ENCODE measurements at regions not wholly inside any gene's neighbourhood (a gene's known extent, or its start where the extent isn't known, plus 50 kb on each side); places are given as distances from the start of the nearest gene placed in this dataset.

- TF ChIP-seq ZBTB33 (IDR thresholded peaks at IDR 0.05; ENCODE audit: extremely low read depth, insufficient replicate concordance, low read length) (no peak), CBX3 (IDR thresholded peaks at IDR 0.05; ENCODE audit: low read depth) (no peak), CTCF (IDR thresholded peaks at IDR 0.05 in 2 of 3, conservative IDR thresholded peaks at IDR 0.05 in 1 of 3; ENCODE audit: borderline replicate concordance in 1 of 3, insufficient read depth in 1 of 3, low read depth in 2 of 3, low read length in 2 of 3) (no peak), RAD21 (IDR thresholded peaks at IDR 0.05; ENCODE audit: low read depth) (peak; percentile 15; the same call in 1 of the 2 replicates), POLR2A (IDR thresholded peaks at IDR 0.05; ENCODE audit: borderline replicate concordance, extremely low read depth, insufficient read depth, insufficient read length) (no peak), EZH2phosphoT487 (IDR thresholded peaks at IDR 0.05; ENCODE audit: borderline replicate concordance) (no peak), MAX (IDR thresholded peaks at IDR 0.05) (no peak), POLR2AphosphoS5 (IDR thresholded peaks at IDR 0.05; ENCODE audit: low read depth, low read length) (no peak), TCF7L2 (IDR thresholded peaks at IDR 0.05; ENCODE audit: borderline replicate concordance, extremely low read depth, insufficient read depth, insufficient read length) (no peak), EGR1 (IDR thresholded peaks at IDR 0.05; ENCODE audit: low read depth) (no peak), SRF (IDR thresholded peaks at IDR 0.05; ENCODE audit: low read depth) (no peak), REST (IDR thresholded peaks at IDR 0.05; ENCODE audit: low read depth) (no peak)
Observed at GRCh38 chr10:113333313-113333712, 219.5 kb upstream of the HABP2 start.
